KMS-11 (cell line): ENCODE measurements at regions not wholly inside any gene's neighbourhood (a gene's known extent, or its start where the extent isn't known, plus 50 kb on each side); places are given as distances from the start of the nearest gene placed in this dataset.

ENCODE experiments used
- H2AFZ ChIP-seq: fragments of 200-600 bp; sonication (generic); 2 replicates; pipeline ENCODE4 v1.6.1; 2016; ENCODE audit warnings: antibody characterized with exemption, mixed run types, low read depth
- H3K27ac ChIP-seq: fragments of 200-600 bp; sonication (generic); 2 replicates; pipeline ENCODE4 v1.6.1; 2016; ENCODE audit warnings: mild to moderate bottlenecking, mixed run types
- H3K27me3 ChIP-seq: fragments of 200-600 bp; sonication (generic); 2 replicates; pipeline ENCODE4 v1.6.1; 2017; ENCODE audit warnings: mild to moderate bottlenecking, low read depth, mixed run types, moderate library complexity; ENCODE audit not compliant: insufficient read depth
- H3K36me3 ChIP-seq: fragments of 200-600 bp; sonication (generic); 2 replicates; pipeline ENCODE4 v1.6.1; 2017; ENCODE audit warnings: mild to moderate bottlenecking, mixed run types; ENCODE audit not compliant: insufficient read depth
- H3K4me1 ChIP-seq: fragments of 200-600 bp; sonication (generic); 2 replicates; pipeline ENCODE4 v1.6.1; 2016; ENCODE audit warnings: mild to moderate bottlenecking, low read depth, mixed run types; ENCODE audit not compliant: poor library complexity, severe bottlenecking
- H3K4me2 ChIP-seq: fragments of 200-600 bp; sonication (generic); 2 replicates; pipeline ENCODE4 v1.7.0; 2016; ENCODE audit warnings: mild to moderate bottlenecking, mixed run types
- H3K4me3 ChIP-seq: fragments of 200-600 bp; sonication (generic); IDR thresholded peaks from 2 replicates; pipeline ENCODE4 v1.6.1; 2017; ENCODE audit warnings: low read depth, low read length, mixed read lengths; ENCODE audit not compliant: insufficient read depth
- H3K79me2 ChIP-seq: fragments of 200-600 bp; sonication (generic); 2 replicates; pipeline ENCODE4 v1.6.1; 2016; ENCODE audit warnings: low read depth, mixed run types; ENCODE audit not compliant: insufficient read depth
- H3K9ac ChIP-seq: fragments of 200-600 bp; sonication (generic); 2 replicates; pipeline ENCODE4 v1.6.1; 2016; ENCODE audit warnings: mild to moderate bottlenecking, mixed run types
- H4K20me1 ChIP-seq: fragments of 200-600 bp; sonication (generic); 2 replicates; pipeline ENCODE4 v1.6.1; 2016; ENCODE audit warnings: mild to moderate bottlenecking, mixed run types; ENCODE audit not compliant: insufficient read depth
- CTCF ChIP-seq: fragments of 200-600 bp; sonication (generic); conservative IDR thresholded peaks from 2 replicates; pipeline ENCODE4 v1.6.1; 2017; ENCODE audit warnings: low read depth, mild to moderate bottlenecking, antibody characterized with exemption, low read length, moderate library complexity, mixed read lengths

GRCh38 chr16:86927699-86928098 lies 349.4 kb downstream of the FOXL1 start:
- H3K79me2 ChIP-seq: no peaks in the 10 kb centered on the region
- no peaks in the 10 kb centered on the region for H3K4me1 ChIP-seq
- H3K4me2 ChIP-seq: no peak overlapping the region
- peaks cover 13% of the 10 kb centered on the region; the same call in 1 of the 2 replicates for H3K27me3 ChIP-seq
- H3K36me3 ChIP-seq: no peaks in the 10 kb centered on the region
- no peak overlapping the region for H3K9ac ChIP-seq
- no peak overlapping the region for H3K27ac ChIP-seq
- H2AFZ ChIP-seq: no peak overlapping the region
- no peaks in the 10 kb centered on the region for H4K20me1 ChIP-seq
- no peak overlapping the region for H3K4me3 ChIP-seq
- TF ChIP-seq CTCF: no peak

- no peak overlapping the region for H3K9ac ChIP-seq
These were observed 350.2 kb downstream of the FOXL1 start for GRCh38 chr16:86928523-86929011.

DNA sequence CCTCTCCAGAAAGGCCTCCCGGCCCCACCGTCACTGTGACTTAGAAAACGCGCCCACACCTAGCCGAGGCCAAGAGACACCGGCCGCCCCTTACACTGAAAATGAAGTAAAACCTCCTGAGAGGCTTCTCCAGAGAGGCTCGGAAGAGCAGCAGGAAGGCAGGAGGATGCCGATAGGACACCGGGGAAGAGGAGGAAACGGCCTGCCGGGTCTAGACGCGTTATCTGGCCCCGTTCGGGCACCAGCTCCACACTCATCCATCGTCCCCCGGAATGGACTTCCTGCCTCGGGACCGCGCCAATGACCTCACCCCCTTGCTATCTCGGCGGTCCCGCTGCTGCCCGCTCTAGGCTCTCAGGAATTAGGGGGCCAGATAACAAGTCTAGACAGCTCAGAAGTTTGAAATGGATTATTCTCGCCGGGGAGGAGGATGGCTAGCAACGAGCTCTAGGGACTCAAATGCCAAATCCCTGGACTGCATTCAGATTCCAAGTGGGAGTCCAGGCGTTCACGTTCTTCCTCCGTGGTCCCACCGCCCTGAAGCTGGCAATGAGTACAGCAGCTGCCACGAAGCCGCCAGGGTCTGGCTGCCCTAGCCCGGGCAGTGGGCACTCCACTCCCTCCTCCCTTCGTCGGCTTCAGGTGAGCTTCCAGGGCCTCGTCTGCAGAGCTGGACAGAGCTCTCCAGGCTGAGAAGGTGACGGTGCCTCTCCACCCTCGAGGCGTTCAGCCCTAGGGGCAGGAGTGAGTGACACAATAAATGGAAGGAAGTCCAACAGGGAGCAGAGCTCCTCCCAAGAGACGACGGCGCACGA lies 350.9 kb downstream of the FOXL1 start:
- Histone ChIP-seq H3K4me1 (no peaks in the 10 kb centered on the region), H3K9ac (no peak overlapping the region), H3K79me2 (no peaks in the 10 kb centered on the region), H3K4me2 (no peak overlapping the region), H3K4me3 (no peak overlapping the region), H3K27me3 (peaks cover 10% of the 10 kb centered on the region; the same call in 1 of the 2 replicates), H3K36me3 (no peaks in the 10 kb centered on the region), H2AFZ (no peak overlapping the region), H3K27ac (no peak overlapping the region), H4K20me1 (no peaks in the 10 kb centered on the region)
- no peak for TF ChIP-seq CTCF

More at GRCh38 chr16:86928523-86929011, 350.2 kb downstream of the FOXL1 start:
- H3K4me2 ChIP-seq: no peak overlapping the region
- no peaks in the 10 kb centered on the region for H3K4me1 ChIP-seq
- peaks cover 10% of the 10 kb centered on the region; the same call in 1 of the 2 replicates for H3K27me3 ChIP-seq
- no peak overlapping the region for H3K27ac ChIP-seq
- H3K4me3 ChIP-seq: no peak overlapping the region
- no peak overlapping the region for H2AFZ ChIP-seq
- no peaks in the 10 kb centered on the region for H4K20me1 ChIP-seq
- no peaks in the 10 kb centered on the region for H3K79me2 ChIP-seq
- no peak for TF ChIP-seq CTCF
- H3K36me3 ChIP-seq: no peaks in the 10 kb centered on the region

GRCh38 chr16:86930001-86930400 lies 351.7 kb downstream of the FOXL1 start:
- no peaks in the 10 kb centered on the region for H3K79me2 ChIP-seq
- no peak overlapping the region for H3K9ac ChIP-seq
- peaks cover 6% of the 10 kb centered on the region; the same call in 1 of the 2 replicates for H3K27me3 ChIP-seq
- no peak overlapping the region for H3K27ac ChIP-seq
- no peaks in the 10 kb centered on the region for H3K4me1 ChIP-seq
- H3K4me3 ChIP-seq: no peak overlapping the region
- no peaks in the 10 kb centered on the region for H4K20me1 ChIP-seq
- no peak for TF ChIP-seq CTCF
- H2AFZ ChIP-seq: no peak overlapping the region
- no peaks in the 10 kb centered on the region for H3K36me3 ChIP-seq
- no peak overlapping the region for H3K4me2 ChIP-seq
